Smooth muscle cell (in vitro differentiated cells): ENCODE measurements at regions not wholly inside any gene's neighbourhood (a gene's known extent, or its start where the extent isn't known, plus 50 kb on each side); places are given as distances from the start of the nearest gene placed in this dataset.
A peak's percentile ranks its signal among the peaks of the same experiment; 100 is the strongest.
"Not testable (repeated sequence)": the region's sequence is repeated elsewhere in the genome, so short reads cannot be mapped to it uniquely, and the experiment has no call there.

Experiments
- DNase-seq: peaks from one replicate; lab custom pipeline; 2025; ENCODE audit not compliant: unreplicated experiment; lab: John Stamatoyannopoulos, UW
- H2AFZ ChIP-seq: fragments of 200-600 bp; sonication (generic); 2 replicates; pipeline ENCODE4 v1.6.0; 2016; ENCODE audit warnings: antibody characterized with exemption, low read depth, mild to moderate bottlenecking
- H3F3A ChIP-seq: fragments of 200-600 bp; sonication (generic); 2 replicates; pipeline ENCODE4 v1.6.0; 2017; ENCODE audit warnings: antibody characterized with exemption, low read depth
- H3K27ac ChIP-seq: fragments of 200-600 bp; sonication (generic); 2 replicates; pipeline ENCODE4 v1.5.1; 2016; ENCODE audit warnings: low read depth, mild to moderate bottlenecking
- H3K27me3 ChIP-seq: fragments of 200-600 bp; sonication (generic); 2 replicates; pipeline ENCODE4 v1.6.1; 2016; ENCODE audit warnings: low read depth, mild to moderate bottlenecking
- H3K36me3 ChIP-seq: fragments of 200-600 bp; sonication (generic); 2 replicates; pipeline ENCODE4 v1.5.1; 2016; ENCODE audit warnings: low read depth
- H3K4me1 ChIP-seq: fragments of 200-600 bp; sonication (generic); 2 replicates; pipeline ENCODE4 v1.5.1; 2016; ENCODE audit warnings: low read depth
- H3K4me2 ChIP-seq: fragments of 200-600 bp; sonication (generic); 2 replicates; pipeline ENCODE4 v1.6.0; 2016; ENCODE audit warnings: mild to moderate bottlenecking
- H3K4me3 ChIP-seq: fragments of 200-600 bp; sonication (generic); 2 replicates; pipeline ENCODE4 v1.5.1; 2016; ENCODE audit warnings: mild to moderate bottlenecking
- H3K79me2 ChIP-seq: fragments of 200-600 bp; sonication (generic); 2 replicates; pipeline ENCODE4 v1.6.0; 2016; ENCODE audit warnings: low read depth, mild to moderate bottlenecking
- H3K9ac ChIP-seq: fragments of 200-600 bp; sonication (generic); 2 replicates; pipeline ENCODE4 v1.6.0; 2016; ENCODE audit warnings: low read depth
- H3K9me3 ChIP-seq: fragments of 200-600 bp; sonication (generic); replicated peaks from 2 replicates; pipeline ENCODE4 v1.5.1; 2016; ENCODE audit warnings: low read depth
- H4K20me1 ChIP-seq: fragments of 200-600 bp; sonication (generic); 2 replicates; pipeline ENCODE4 v1.6.0; 2016; ENCODE audit warnings: low read depth
- WGBS: methylation state at CpG from one replicate; pipeline ENCODE4 v1.1.7; 2016; ENCODE audit warnings: low lambda C conversion rate; 5-methylcytosine and 5-hydroxymethylcytosine counted together
- TF ChIP-seq, protein P1 (sequence below): fragments of 200-600 bp; sonication (generic); IDR thresholded peaks from 2 replicates; pipeline ENCODE4 v1.5.1; 2017; ENCODE audit warnings: borderline replicate concordance, mild to moderate bottlenecking, antibody characterized with exemption; ENCODE audit not compliant: insufficient read depth, poor library complexity, severe bottlenecking

DNA sequence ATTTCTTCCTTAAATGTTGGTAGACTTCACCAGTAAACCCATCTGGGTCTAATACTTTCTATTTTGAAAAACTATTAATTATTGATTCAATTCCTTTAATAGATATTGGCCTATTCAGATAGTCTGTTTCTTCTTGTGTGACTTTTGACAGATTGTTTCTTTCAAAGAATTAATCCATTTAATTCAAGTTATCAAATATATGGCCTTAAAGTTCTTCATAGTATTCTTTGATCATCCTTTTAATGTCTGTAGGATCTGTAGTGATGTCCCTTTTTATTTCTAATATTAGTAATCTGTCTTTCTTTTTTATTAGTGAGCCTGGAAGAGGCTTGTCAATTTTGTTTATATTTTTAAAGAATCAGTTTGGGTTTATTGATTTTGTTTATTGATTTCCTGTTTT lies 190.0 kb downstream of the SLC38A4 start:
- DNase-seq, result no peak
- Histone ChIP-seq H3K9ac (no peak overlapping the region), H3K36me3 (no peaks in the 10 kb centered on the region), H3K27me3 (no peaks in the 10 kb centered on the region), H3K4me1 (no peaks in the 10 kb centered on the region), H4K20me1 (no peaks in the 10 kb centered on the region), H3K79me2 (no peaks in the 10 kb centered on the region), H3K4me2 (no peak overlapping the region), H2AFZ (no peak overlapping the region), H3F3A (peaks cover 10% of the 10 kb centered on the region), H3K9me3 (peaks cover 20% of the 10 kb centered on the region), H3K27ac (no peak overlapping the region), H3K4me3 (no peak overlapping the region)
- TF ChIP-seq, protein P1, sequence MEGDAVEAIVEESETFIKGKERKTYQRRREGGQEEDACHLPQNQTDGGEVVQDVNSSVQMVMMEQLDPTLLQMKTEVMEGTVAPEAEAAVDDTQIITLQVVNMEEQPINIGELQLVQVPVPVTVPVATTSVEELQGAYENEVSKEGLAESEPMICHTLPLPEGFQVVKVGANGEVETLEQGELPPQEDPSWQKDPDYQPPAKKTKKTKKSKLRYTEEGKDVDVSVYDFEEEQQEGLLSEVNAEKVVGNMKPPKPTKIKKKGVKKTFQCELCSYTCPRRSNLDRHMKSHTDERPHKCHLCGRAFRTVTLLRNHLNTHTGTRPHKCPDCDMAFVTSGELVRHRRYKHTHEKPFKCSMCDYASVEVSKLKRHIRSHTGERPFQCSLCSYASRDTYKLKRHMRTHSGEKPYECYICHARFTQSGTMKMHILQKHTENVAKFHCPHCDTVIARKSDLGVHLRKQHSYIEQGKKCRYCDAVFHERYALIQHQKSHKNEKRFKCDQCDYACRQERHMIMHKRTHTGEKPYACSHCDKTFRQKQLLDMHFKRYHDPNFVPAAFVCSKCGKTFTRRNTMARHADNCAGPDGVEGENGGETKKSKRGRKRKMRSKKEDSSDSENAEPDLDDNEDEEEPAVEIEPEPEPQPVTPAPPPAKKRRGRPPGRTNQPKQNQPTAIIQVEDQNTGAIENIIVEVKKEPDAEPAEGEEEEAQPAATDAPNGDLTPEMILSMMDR, result no peak

DNA sequence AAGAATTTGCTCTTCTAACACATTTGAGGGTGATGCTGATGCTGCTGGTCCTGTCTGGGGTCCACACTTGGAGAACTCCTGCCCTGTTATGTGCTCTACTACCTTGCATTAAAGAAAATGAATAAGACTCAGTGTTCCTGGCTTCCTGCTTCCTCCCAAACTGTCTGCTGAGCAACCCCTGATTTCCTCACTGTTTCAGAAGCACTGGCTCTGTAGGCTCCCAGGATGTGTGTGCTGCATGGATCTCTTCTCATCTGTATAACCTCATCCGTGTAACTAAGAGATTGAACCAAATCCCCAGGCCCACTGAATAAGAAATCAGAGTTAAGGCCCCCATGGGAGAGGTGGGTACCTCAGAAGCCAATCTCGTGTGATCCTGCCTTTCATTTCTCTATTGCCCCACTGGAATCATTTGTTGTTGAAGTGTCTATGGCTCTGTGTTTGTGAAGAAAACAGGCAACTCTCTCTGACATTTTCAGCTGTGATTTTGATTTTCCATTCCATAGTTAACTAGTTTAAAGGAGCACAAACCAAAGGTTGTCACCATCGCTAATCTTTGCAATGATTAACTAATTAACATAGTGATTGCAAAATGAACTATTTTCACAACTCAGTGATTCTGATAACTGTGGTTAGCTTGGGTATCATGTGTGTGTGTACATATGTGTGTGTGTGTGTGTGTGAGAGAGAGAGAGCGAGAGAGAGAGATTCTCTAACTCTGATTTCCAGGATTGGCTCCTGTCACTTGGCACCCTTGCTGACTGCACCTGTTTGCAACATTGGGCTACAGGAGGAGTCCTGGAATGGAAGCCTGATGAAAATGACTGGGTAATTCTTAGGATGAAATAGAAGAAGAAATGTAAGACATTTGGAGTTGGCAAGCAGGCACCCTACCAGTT lies 196.2 kb downstream of the SLC38A4 start:
- Histone ChIP-seq H4K20me1 (no peaks in the 10 kb centered on the region), H3K4me1 (no peaks in the 10 kb centered on the region), H3K79me2 (no peaks in the 10 kb centered on the region), H3K27ac (peak overlapping the region; percentile 6), H3K4me2 (no peak overlapping the region), H3K27me3 (no peaks in the 10 kb centered on the region), H3K9ac (no peak overlapping the region), H3K4me3 (no peak overlapping the region), H3F3A (peaks cover 10% of the 10 kb centered on the region), H3K9me3 (no peaks in the 10 kb centered on the region), H2AFZ (no peak overlapping the region), H3K36me3 (no peaks in the 10 kb centered on the region)
- WGBS, result 90% methylated on average over 4 of the region's 4 CpGs
- TF ChIP-seq, protein P1, result no peak
- DNase-seq, result no peak

DNA sequence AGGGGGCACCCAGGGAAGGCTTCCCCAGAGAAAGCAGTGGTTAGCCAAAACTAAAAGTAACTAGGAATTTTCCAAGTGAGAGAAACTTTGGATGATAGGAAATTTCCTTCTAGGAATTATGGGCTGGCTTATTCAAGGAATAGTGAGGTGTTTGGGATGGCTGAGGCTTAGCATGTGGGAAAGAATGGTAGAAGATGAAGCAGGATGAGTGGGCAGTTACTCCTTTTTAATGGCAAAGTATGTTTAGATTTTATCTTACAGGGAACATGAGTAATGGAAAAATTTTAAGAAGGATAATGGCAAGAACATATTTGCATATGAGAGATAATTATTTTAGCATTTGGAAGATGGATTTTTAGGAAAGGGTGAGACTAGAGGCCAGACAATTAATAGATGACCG lies 197.6 kb downstream of the SLC38A4 start:
- H3K4me3 ChIP-seq, result no peak overlapping the region
- H3K27me3 ChIP-seq, result no peaks in the 10 kb centered on the region
- no peak overlapping the region for H3K4me2 ChIP-seq
- no peaks in the 10 kb centered on the region for H3K9me3 ChIP-seq
- H3K4me1 ChIP-seq, result no peaks in the 10 kb centered on the region
- TF ChIP-seq, protein P1, result no peak
- peaks cover 10% of the 10 kb centered on the region for H3F3A ChIP-seq
- DNase-seq, result no peak
- no peaks in the 10 kb centered on the region for H3K36me3 ChIP-seq
- no peak overlapping the region for H2AFZ ChIP-seq
- 83% methylated on average over 1 of the region's 1 CpG for WGBS
- no peaks in the 10 kb centered on the region for H3K79me2 ChIP-seq
- H3K9ac ChIP-seq, result no peak overlapping the region
- no peaks in the 10 kb centered on the region for H4K20me1 ChIP-seq
- H3K27ac ChIP-seq, result no peak overlapping the region

DNA sequence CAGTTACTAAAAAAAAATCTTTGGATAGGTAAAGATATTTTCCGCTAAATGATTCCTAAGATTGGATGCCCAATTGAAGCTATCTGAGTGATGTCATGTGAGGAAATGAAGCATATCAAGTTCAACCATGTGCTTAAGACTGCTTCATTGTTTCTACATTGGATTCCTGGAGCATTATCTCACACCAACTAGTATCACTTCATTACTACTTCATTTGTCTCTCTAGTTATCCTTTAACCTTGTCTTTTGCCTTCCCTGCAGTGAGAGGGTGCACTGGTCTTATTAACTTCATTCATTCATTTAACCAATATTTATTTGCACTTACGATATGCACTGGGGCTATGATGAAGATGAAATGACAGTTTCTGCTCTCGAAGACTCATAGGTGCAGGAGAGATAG lies 198.1 kb downstream of the SLC38A4 start:
- H3K9ac ChIP-seq, result no peak overlapping the region
- no peak overlapping the region for H3K4me2 ChIP-seq
- no peak for DNase-seq
- no peaks in the 10 kb centered on the region for H4K20me1 ChIP-seq
- no peaks in the 10 kb centered on the region for H3K36me3 ChIP-seq
- peaks cover 10% of the 10 kb centered on the region for H3F3A ChIP-seq
- no peak overlapping the region for H2AFZ ChIP-seq
- no peak overlapping the region for H3K27ac ChIP-seq
- H3K79me2 ChIP-seq, result no peaks in the 10 kb centered on the region
- H3K4me1 ChIP-seq, result no peaks in the 10 kb centered on the region
- H3K9me3 ChIP-seq, result no peaks in the 10 kb centered on the region
- H3K27me3 ChIP-seq, result no peaks in the 10 kb centered on the region
- WGBS, result 95% methylated on average over 3 of the region's 3 CpGs
- H3K4me3 ChIP-seq, result no peak overlapping the region
- TF ChIP-seq, protein P1, result no peak

DNA sequence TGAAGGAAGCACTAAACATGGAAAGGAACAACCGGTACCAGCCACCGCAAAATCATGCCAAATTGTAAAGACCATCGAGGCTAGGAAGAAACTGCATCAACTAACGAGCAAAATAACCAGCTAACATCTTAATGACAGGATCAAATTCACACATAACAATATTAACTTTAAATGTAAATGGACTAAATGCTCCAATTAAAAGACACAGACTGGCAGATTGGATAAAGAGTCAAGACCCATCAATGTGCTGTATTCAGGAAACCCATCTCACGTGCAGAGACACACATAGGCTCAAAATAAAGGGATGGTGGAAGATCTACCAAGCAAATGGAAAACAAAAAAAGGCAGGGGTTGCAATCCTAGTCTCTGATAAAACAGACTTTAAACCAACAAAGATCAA lies 206.3 kb downstream of the SLC38A4 start:
- H3K4me1 ChIP-seq, H4K20me1 ChIP-seq, H3K9ac ChIP-seq, H2AFZ ChIP-seq, H3K79me2 ChIP-seq, H3F3A ChIP-seq, H3K36me3 ChIP-seq, DNase-seq, H3K27me3 ChIP-seq, H3K4me3 ChIP-seq, H3K4me2 ChIP-seq, H3K27ac ChIP-seq, H3K9me3 ChIP-seq: not testable (repeated sequence)
- WGBS, result 95% methylated on average over 5 of the region's 5 CpGs
